GM18951 (cell line): ENCODE measurements at regions not wholly inside any gene's neighbourhood (a gene's known extent, or its start where the extent isn't known, plus 50 kb on each side); places are given as distances from the start of the nearest gene placed in this dataset.

ENCODE experiments used
- POLR2A ChIP-seq: IDR thresholded peaks from 4 replicates; pipeline ENCODE4 v1.6.1; 2011; ENCODE audit warnings: mild to moderate bottlenecking; ENCODE audit not compliant: insufficient read length, insufficient read depth; ENCODE audit errors: extremely low read depth
- in situ Hi-C: fragments of 300-500 bp; cut with MboI; formaldehyde crosslinking; loops from one replicate; pipeline ENCODE4 v1.12.0; 2022; ENCODE audit warnings: low sequenced_read_pairs, mixed read lengths, inconsistent platforms; ENCODE audit not compliant: unreplicated experiment

- in situ Hi-C loops, result no loop called here
- TF ChIP-seq POLR2A, result no peak
These were observed 365.8 kb upstream of the MARCKS start for GRCh38 chr6:113491376-113491775.

- in situ Hi-C loops, result no loop called here
- no peak for TF ChIP-seq POLR2A
These were observed 363.2 kb upstream of the MARCKS start for GRCh38 chr6:113493991-113494390.

DNA sequence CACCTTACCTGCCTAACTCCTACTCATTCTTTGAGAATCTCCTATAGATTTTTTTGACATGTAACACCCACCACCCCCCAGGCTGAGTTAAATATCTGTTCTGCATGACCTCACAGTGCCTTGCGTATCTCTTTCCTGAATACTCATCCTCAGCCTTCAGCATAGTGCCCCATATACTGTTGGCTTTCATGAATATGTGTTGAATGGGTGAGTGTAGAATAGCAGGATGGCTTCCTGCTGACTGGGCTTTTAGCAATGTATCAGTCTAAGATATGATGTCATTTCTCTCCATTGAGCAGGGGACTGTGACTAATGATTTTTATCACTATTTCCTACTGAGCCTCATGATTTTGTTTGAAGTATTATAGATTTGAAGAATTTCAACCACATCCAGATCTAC is 361.6 kb upstream of the MARCKS start:
- no peak for TF ChIP-seq POLR2A
- in situ Hi-C loops, result no loop called here

GRCh38 chr6:113496166-113496565 is 361.0 kb upstream of the MARCKS start:
- TF ChIP-seq POLR2A, result no peak
- in situ Hi-C loops, result no loop called here

DNA sequence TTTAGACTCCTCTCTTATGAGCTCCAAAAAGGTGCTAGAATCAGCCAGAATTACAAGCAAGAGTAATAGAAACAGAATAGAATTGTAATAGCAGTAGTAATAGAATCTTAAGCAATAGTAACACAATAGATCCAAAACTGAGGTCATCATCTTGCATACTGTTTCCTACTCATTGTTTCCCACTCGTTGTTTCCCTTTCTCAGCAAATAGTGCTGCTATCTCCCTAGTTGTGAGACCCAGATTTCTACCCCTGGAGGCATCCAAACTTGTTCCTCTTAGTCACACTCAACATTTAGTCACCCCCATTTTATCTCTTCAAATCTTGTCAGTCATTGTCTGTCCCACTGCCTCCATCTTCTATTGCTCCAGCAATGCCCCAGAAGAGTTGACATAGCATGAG is 356.9 kb upstream of the MARCKS start:
- in situ Hi-C loops, result no loop called here
- no peak for TF ChIP-seq POLR2A

- in situ Hi-C loops, result no loop called here
- no peak for TF ChIP-seq POLR2A
These were observed 352.0 kb upstream of the MARCKS start for GRCh38 chr6:113505084-113505699.

GRCh38 chr6:113508249-113508648 is 348.9 kb upstream of the MARCKS start:
- TF ChIP-seq POLR2A, result no peak
- in situ Hi-C loops, result no loop called here

- TF ChIP-seq POLR2A, result no peak
- in situ Hi-C loops, result no loop called here
These were observed 346.0 kb upstream of the MARCKS start for GRCh38 chr6:113511100-113511499.

GRCh38 chr6:113512576-113512975 is 344.6 kb upstream of the MARCKS start:
- in situ Hi-C loops, result no loop called here
- TF ChIP-seq POLR2A, result no peak

GRCh38 chr6:113513086-113513485 is 344.1 kb upstream of the MARCKS start:
- in situ Hi-C loops, result no loop called here
- no peak for TF ChIP-seq POLR2A

DNA sequence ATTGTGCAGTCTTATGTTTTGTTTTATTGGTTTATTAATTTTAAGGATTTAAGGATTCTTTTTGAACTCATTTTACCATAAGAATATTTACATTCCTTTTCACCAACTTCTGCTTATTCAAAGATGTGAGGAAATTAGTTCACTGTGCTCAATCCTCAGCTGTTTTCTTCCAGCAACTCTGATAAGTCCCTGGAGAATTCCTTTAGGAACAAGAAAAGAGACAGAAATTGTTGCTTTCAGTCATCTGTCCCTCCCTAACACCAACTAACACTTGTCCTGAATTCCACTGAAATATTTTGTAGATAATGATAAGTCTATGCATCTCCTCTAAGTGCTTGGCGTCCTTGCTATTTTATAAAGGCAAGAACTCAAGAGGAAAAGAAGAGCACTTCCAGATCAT is 334.8 kb upstream of the MARCKS start:
- no peak for TF ChIP-seq POLR2A
- in situ Hi-C loops, result no loop called here

DNA sequence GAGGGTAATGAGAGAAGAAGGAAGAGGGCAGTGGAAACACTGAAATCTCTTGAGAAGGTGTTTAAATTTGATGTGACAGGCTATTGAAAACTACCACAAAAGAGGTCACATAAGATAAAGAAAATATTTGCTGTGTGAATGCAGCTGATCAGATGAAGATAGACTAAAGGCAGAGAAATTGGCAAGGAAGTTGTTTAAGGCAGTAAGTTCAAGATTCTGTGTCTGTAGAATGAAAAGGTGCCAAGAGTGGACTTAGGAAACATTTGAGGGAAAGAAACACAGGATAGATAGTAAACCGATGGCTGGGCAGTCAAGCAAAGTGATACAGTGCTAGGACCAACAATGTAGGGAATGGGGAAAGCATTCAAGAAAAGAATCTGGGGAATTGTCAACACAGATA is 332.3 kb upstream of the MARCKS start:
- in situ Hi-C loops, result no loop called here
- no peak for TF ChIP-seq POLR2A

GRCh38 chr6:113526553-113526952 is 330.6 kb upstream of the MARCKS start:
- in situ Hi-C loops, result no loop called here
- no peak for TF ChIP-seq POLR2A

DNA sequence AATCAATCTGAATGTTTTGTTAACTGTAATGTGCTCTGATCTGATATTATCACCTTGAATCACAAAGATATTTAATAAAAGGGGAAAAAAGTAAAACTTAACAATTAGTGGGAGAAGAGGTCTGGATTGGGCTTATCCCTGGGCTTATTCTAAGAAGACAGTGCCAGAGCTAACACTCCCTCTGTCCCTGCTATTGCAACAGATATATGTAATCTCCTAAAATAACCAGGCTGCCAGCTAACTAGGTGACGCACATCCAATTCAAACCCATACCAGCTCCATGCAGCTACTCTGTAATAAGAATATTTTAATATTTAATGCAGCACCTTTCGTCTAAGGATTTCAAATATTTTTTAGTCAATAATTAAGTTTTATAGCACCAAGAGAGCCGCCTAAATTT is 330.1 kb upstream of the MARCKS start:
- in situ Hi-C loops, result no loop called here
- TF ChIP-seq POLR2A, result no peak

GRCh38 chr6:113528111-113528510 is 329.0 kb upstream of the MARCKS start:
- no peak for TF ChIP-seq POLR2A
- in situ Hi-C loops, result no loop called here

DNA sequence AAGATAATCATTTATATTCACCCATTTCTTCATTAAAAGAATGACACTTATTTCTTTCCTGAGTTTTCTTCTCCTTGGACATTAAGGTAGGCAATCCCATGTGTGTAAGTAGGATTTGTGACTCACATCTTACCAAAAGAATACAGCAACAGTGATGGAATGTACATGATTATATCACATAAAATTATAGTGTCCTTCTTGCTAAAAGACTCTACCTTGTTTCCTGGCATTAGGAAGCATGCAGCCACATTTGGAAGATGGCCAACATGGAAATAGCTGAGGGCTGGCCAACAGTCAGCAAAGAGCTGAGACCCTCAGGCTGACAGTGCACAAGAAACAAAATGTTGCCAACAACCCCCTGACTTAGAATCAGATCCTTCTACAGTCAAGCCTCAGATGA is 327.9 kb upstream of the MARCKS start:
- in situ Hi-C loops, result no loop called here
- no peak for TF ChIP-seq POLR2A

DNA sequence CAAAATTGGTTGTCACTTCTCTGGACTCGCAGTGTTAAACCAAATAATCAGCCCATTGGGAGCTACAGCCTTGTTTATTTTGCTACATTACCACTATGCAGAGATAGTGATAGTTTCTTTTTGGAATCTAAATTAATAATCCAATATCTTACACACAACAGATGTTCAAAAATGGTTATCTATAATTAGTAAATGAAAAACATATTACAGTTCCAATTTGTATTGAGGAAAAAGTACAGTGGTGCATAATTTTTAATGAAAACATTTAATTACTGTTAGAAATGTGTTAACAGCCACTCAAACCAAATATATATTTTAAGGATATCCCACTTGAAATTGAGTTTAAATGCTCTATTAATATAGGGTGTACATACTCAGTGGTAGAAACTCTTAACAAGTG is 327.3 kb upstream of the MARCKS start:
- TF ChIP-seq POLR2A, result no peak
- in situ Hi-C loops, result no loop called here
